ENCODE measurements at regions not wholly inside any gene's neighbourhood (a gene's known extent, or its start where the extent isn't known, plus 50 kb on each side); places are given as distances from the start of the nearest gene placed in this dataset.

DNA sequence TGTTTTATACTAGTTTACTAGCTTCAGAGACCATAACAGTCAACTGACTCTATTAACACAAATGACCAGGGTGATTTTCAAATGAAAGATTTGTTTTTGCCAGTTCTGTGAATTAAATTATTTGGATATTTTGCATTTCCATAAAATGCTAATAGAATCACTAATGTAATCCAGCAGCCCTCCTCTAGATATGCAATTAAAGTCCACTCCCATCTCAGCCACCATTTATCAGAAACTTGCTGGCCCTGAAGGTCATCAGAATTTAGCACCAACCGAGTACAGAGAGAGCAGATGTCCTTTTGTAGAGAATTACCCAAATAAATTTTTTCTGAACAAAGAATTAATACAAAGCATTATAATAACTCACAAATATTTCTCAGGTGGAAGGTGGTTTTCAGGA, 531.1 kb upstream of the SLIT2 start:
- DNase-seq = no peak

DNA sequence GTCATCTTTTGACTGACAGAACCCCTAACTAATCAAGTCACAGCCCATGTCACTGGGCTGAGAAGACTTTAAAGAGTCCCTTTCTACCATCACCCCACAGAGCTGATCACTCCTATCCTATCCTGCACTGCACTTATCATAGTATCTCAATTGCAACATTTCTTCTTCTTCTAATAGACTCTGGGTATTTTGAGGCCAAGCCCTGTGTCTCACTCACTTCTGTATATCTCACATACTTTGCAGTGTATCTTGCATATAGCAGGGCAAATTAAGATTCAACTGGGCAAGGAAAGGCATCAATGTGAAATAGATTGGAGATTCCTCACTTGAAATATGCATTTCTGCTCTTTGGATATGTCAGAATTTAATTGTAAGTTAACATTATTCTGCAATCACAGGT, 531.5 kb upstream of the SLIT2 start:
- DNase-seq = no peak

DNA sequence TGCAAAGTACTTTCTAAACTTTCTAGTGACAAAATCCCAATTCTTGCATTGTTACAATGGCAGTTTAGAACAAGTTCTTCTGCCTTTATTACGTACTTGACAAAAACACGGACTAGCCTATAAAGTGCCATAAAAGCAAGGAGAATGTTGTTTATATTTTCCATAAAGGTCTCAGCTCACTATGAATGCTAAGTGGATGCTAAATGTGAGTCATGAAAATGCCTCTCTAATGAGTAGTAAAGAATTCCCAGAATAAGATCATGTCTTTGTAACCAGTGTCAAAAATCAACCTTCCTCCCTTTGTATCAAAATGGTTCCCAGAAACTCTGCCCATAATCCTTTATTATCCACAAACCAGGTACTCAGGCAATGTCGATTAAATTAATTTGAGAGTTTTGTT, 539.8 kb upstream of the SLIT2 start:
- no peak for DNase-seq

DNA sequence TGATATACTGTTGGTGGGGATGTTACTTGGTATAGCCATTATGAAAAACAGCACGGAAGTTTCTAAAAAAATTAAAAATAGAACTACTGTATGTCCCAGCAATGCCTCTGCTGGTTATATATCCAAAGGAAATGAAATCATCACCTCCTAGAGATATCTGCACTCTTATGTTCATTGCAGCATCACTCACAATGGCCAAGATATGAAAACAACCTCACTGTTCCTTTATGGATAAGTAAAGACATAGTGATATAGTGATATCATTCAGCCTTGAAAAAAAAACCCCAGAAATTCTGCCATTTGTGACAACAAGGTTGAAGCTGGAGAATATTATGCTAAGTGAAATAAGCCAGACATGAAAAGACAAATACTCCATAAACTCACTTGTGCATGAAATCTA, 543.8 kb upstream of the SLIT2 start:
- no peak for DNase-seq

DNA sequence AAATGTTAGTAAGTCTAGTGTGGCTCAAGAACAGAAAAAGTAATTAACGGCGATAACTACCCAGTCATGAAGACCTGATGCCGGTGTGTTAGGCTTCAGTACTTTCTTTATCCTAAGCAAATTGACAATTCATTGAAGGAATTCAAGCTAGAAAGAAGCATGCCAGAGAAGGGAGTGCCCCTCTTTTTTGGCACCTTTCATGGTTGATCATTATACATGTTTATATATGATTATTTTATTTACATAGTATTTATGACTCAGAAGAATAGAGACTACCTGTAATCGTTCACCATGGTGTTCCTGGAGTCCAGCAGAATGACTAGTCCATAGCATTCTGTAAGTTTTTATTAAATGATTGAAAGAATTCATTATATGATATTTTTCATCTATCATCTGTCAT, 548.3 kb upstream of the SLIT2 start:
- no peak for DNase-seq

DNA sequence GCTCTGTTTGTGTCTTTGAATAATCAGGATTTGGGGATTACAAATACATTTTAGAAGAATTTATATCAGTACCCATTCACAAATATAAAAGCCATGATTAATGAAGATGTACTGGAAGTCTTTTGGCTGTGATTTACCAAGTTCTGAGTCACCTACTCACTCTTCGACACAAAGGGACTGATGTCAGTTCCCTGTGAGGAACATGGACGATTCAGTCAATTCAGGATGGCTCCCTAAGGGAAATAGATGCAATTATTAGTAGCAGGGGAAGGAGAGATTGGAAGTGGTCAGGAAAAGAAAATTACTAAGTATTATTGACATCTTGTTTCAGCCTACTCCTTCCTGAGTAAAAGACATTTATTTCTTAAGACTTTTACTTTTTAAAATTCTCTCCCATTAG, 550.7 kb upstream of the SLIT2 start:
- DNase-seq = no peak

DNA sequence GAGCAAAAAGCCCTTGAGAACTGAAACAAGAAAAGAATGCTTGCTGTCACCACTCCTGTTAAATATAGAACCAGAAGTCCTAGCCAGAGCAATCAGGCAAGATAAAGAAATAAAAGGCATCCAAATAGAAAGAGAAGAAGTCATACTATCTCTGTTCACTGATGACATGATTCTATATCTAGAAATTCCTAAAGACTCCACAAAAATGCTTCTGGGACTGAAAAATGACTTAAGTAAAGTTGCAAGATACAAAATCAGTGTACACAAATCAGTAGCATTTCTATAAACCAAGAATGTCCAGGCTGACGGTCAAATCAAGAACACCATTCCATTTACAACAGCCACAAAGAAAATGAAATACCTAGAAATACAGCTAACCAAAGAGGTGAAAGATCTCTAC, 552.7 kb upstream of the SLIT2 start:
- no peak for DNase-seq

DNA sequence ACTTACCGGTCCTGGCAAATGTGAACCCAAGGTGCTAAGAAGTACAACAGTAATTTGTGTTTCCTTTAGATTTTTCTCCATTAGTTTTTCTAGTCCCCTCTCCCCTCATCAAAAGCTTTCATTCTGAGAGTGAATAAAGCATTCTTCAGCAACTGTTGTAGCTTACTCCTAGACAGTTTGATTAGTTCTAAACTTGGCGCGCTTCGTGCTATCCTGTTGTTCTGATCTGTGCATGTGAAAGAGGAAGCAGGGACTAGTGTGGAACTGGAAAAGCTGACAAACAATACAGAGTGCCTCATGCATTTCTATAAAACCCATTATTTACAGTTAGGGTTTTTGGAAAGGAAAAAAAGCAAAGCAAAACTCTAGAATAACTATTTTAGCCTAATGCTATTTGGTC, 556.9 kb upstream of the SLIT2 start:
- DNase-seq = peak; percentile 29

DNA sequence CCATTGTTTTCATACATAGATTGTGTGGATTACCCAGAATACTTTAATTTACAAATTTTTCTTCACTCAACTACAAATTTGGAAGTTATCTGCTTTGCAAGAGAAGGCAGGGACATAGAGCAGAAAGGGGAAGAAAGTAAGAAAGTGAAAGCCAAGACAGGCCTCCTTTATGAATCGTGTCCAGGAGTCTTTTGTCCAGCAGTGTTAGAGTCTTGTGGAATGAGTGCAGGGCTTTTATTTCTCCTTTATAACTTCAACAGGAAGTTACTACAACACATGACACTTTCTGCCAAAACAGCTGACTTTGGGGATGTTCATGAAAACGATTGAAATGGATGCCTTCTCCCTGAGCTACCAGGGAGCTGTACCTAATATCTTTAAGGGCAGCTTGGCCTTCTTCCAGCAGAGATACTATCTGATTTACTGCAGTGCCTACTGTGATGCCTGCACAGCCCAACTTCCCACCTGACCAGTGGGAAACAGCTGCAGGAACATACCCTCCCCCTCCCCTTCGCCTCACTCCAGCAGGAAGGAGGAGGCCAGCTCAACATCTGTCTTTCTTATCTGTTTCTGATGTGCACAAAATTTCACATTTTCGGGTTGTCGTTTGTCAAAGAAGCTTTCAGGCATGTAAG, 557.7 kb upstream of the SLIT2 start:
- DNase-seq = peak; percentile 53

DNA sequence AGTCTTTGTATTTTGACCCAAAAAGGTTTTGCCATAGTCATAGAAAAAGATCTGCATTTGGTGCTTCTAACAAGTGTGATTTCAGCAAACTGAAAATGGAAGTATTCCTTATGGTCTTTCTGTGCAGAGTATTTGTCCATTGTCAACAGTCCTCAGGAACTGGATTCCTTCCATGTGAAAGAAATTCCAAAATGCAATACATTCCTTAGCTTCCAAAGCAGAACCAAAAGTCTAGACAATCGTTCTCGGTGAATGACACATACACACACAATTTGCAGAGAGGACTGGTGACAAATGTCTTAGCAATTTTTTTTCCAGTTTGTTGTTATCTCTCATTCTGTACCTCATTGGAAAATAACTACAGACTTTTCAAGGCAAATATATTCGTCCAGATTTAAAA, 562.2 kb upstream of the SLIT2 start:
- DNase-seq = no peak

DNA sequence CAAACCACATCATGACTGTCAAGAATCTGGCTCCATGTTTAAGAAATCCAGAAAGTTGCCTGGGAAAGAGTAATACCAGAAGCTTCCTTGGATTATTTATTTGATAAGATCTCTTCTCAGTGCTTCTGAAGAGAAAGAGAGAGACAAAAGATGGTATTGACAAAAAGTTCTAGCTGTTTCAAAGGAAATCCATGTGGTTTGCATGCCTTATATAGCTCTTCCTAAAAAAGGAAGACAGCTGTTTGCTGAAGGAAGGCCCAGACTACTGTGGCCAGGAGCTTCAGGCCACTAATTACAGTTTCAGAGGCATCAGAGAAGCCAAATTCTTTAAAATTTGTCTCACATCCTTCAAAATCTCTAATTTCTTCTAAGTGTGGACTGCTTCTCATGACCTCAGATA, 565.2 kb upstream of the SLIT2 start:
- DNase-seq = no peak

DNA sequence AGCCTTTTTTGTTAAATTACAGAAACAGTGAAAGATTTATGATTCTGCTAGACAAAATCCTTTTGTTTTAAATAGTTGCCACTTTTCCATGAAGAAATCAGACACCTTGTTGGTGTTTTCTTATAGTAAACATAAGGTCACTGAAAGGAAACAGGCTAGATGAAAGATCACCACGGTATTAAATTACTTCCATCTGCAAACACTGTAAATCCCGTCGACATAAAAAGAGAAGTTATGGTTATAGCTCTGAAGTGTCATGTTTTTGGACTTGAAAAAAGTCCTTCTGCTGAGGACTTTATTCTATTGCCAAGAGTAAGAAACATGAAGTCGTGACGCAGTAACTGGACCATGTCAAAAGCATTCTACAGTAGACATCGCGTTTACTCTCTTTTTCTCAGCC, 567.6 kb upstream of the SLIT2 start:
- DNase-seq = peak; percentile 82

DNA sequence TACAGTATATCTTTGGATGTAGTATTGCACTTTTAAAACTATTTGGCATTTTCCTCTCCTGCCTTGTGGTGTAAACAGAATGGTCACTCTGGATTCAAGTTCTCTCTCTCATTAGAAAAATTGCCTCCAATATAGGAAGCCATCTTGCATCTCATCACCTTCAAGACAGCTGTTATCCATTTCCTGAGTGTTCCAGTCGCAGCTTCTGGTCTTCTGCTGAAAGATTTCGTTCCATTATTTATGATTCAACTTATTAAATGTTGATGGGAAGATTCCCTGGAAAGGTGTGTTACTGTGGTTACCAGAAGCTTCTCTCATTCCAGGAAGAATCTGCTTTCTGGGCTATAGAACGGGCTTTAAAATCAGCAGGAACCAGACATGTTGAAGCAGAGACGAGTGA, 568.3 kb upstream of the SLIT2 start:
- DNase-seq = peak; percentile 11

DNA sequence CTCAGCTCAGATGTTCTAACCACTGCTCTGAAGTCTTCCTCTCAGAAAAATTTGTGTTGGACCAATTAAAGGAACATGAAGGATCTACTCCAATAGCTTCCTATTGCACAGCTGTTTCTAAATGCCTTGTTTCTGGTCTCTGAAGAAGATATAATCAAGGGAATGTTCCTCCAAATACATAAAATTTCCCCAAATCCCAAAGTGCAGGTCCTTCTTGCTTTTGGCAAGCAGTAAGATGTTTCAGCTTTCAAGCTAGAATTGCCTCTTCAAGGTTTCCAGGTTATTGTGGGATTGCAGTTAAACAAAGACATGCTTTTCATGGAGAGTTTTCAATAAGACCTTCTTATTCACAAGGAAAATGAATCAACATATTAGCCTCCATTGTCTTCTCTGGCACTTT, 574.5 kb upstream of the SLIT2 start:
- DNase-seq = no peak

DNA sequence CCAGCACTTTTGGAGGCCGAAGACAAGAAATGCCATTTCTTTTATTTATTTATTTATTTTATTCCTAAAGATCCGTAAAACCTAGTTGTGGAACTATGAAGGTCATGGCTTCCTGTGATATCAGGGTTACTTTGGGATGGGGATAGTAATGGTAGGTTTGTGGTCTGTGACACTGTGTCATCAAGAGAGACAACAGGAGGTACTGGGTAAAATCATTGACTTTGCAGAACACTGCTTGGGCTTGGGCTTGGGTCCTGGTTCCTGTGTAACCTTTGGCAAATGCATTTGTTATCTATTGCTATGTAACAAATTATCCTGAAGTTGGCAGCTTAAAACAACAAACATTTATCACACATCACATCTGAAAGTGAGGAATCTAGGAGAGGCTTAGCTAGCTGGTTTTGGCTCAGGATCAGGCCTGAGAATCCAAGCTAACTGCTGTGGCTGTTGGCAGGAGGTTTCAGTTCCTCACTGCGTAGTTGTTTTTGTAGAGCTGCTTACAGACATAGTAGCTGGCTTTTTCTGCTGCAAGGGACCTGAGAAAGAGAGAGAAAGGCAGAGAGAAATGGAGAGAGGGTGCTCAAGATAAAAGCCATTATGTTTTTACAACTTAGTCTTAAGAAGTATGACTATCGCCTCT, 576.4 kb upstream of the SLIT2 start:
- no peak for DNase-seq

DNA sequence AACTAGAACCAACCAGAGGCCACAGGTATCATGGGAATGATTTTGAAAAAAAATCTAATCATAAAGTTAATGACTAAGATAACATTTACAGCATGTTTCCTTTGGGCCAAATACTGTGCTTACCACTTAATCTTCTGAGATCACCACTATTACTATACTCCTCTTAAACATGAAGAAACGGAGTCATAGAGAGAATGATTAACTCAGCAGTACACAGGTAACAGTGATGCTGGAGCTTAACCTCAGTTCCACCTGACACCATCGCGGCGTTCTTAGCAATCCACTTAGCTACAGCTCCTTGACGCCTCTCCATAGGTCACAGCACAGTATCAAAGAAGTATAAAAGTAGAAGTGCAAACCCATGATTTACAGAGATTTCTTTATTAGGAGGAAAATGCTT, 592.6 kb upstream of the SLIT2 start:
- DNase-seq = peak; percentile 22

DNA sequence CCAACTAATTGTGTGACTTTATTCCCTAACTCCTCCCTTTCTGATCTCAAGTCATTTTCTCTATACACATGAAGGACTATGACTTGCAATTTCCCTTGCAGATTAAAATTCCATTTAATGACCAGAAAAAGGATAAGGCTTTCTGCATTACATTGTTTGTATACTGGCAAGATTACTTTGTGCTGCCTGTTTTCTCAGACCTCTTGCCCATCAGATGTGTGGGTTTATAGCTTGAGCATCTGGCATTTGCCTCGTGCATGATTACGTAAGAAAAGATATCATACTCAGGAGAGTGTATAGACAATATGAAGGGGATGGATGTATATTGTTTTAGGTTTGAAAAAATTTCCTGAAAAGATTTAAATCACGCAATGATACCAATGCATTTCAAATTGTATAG, 593.8 kb upstream of the SLIT2 start:
- no peak for DNase-seq

DNA sequence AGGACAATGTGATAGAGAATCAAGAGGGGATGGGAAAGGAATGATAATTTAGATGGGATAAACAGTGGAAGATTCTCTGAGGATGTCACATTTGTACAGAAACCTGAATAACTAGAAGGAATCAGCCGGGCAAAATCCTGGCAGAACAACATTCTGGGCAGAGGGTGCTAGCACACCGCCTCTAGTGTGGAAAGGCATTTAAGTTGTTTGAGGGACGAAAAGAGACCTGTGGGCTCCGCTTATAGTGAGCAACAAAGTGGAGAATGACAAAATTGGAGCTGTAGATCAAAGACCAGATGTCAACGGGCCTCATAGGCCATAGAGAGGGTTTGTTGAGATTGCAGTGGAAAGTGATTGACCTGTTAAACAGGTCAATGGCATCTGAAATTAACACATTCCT, 596.0 kb upstream of the SLIT2 start:
- DNase-seq = no peak

DNA sequence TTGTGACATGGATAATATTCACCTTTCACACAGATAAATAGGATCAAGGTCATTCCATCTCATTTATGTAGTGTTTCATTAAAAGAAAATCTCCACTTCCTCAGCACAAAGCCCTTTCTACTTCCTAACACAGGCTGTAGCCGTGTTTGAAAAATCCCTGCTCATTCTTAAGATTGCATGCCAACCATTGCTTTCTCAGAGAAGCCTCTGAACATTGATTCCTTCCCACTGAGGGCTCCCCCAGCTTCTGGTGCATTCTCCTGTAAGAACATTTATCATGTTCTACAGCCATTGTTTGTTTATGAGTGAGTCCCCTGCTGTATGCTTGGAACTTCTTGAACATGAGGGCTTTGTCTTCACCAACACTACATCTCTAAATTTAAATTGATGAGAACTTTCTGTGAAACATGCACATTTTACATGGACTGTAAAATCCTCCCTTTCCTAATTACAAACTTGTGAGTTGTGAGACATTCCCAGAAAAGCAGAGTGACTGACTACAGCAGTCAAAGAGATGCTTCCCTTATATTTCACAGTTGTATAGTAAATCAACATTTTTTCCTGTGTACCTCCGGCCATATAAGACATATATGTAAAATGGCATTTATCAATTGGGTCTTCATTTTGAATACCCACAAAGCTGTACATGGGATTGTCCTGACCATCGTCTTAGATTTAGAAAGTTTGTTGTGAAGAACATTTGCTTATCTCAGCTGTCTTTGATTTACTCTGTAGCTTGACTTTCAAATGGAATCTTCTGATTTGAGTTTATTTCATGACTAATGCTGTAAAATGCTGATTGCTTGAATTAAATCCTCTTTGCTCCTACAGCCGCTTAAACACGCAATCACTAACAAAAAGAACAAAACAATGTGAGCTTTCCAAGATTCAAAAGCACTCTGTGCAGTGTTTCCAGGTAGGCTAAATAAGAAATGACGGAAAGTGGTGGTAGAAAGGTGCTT, 600.5 kb upstream of the SLIT2 start:
- no peak for DNase-seq

DNA sequence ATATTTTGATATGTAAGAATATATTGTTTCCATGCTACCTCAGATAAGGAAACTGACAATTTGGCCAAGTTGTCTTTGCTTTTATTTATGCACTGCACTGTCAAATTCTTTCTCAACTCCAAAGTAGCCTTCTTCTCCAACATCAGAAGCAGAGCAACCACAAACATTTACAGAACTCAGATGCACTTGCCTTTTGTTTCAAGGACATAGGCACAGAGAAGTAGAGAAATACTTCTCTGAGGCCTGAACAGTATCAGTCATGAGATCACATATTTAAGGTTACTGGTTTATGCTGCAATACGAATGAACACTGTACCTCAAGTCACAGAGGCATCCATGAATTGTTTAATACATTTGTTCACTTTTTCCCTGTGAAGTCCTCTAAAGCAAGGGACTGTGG, 606.1 kb upstream of the SLIT2 start:
- DNase-seq = no peak

DNA sequence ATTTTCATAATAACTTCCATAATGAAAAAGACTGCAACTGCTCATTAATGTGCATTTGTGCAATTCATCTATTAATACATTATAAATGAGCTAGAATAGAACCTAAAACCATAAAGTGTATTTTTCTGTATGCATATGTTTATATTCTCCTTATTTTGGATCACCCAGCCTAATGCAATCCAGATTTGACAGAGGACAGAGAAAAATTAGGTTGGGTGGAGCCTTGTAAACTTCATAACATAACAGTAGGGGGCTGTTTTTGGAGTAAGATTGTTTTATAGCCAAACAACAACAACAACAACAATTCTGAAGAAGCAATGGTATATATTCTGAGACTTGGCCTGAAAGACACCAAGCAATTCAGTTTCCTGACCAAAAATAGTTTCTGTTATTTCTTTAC, 615.3 kb upstream of the SLIT2 start:
- no peak for DNase-seq

DNA sequence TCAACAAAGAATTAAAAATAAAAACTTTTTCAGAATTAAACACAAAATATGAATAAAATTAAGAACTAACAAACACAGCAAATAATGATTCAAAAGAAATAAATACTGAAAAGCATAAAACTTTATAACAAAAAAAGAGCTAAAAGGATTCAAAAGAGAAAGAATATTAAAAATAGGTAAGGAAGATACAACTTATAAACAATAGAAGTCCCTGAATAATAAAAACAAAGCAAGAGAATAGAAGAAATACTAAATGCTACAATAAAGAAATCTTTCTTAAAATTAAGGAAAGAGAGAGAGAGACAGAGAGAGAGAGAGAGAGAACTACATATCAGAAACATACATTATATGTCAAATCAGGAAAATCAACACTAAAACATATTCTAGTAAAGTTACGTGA, 619.9 kb upstream of the SLIT2 start:
- no peak for DNase-seq

DNA sequence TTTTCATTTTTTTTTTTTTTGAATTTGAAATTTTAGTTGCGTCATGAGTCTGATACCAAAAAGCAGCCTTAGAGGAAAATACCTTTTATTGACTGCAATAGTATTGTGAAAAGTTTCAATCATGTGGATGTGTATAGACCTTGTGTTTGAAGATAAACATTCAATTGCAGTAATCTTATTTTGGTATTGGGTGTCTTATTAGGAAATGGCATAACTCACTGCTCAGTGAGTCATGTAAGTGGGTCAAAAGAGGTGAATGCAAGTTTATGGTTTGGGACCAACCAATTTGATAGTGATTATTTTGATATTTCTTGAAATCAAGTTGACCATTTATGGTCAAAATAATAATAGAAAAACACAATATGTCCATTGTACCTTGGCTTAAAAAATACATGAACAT, 627.8 kb upstream of the SLIT2 start:
- DNase-seq = no peak

Measured in renal pelvis (tissue), 1 donor.